ENCODE measurements at regions not wholly inside any gene's neighbourhood (a gene's known extent, or its start where the extent isn't known, plus 50 kb on each side); places are given as distances from the start of the nearest gene placed in this dataset.
A peak's percentile ranks its signal among the peaks of the same experiment; 100 is the strongest.

DNA sequence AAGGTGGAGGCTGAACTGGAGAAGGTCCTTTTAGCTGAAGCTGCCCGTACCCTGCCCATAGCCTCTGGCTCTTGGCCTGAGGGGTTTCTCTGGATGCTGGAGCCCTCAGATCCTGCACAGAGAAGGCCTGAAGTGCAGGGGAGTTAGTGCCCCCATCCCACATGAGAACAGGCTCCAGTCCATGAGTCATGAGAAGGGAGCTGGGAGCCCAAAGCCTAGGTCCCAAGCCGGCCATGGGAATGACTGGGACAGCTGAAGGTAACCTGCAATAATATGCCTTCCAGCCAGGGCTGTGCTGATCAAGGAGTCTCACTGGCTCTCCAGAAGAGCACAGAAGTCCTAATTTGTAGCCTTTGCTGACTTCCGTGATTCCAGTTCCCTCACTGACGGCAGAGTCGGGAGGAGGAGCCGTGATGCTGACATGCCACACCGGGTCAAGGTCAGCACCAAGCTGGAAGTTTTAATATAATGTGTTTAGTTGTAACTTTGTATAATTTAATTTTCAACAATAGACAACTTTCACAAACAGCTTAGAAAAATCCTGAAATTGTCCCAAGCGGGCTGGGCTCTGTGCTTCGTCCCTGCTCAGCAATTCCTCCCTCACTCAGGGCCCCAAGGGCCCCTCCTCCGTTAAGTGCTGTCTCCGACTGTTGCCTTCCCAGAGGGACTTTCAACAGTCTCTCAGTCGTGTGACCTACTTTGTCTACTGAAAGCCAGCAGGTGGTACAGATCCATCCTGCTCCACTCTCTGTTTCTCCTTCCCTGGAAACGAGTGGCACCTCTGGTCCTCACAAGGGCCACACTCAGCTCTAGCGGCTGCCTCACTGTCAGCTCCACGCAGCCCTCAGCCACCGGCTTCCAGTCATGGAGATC, 387.8 kb downstream of the GADD45G start:
- Histone ChIP-seq H3K23ac (ENCODE audit: low read length in 2 of 2) (no peak overlapping the region), H3K9me3 (ENCODE audit: control insufficient read depth, low read length) (no peaks in the 10 kb centered on the region), H2BK5ac (ENCODE audit: low read depth, low read length, poor library complexity, severe bottlenecking) (no peak overlapping the region), H3K27ac (ENCODE audit: low read length, poor library complexity, severe bottlenecking) (no peak overlapping the region), H2AK5ac (ENCODE audit: low read length, severe bottlenecking) (no peak overlapping the region), H3K14ac (ENCODE audit: low read length in 2 of 2) (no peak overlapping the region), H3K4me2 (ENCODE audit: low read length, poor library complexity, severe bottlenecking) (no peak overlapping the region), H3K79me1 (replicated peaks; ENCODE audit: low read length, poor library complexity, severe bottlenecking) (no peaks in the 10 kb centered on the region), H3K4me1 (ENCODE audit: control insufficient read depth, insufficient read depth, low read depth, low read length) (peaks cover 15% of the 10 kb centered on the region), H2BK15ac (ENCODE audit: low read depth, poor library complexity, severe bottlenecking) (no peak overlapping the region), H3K27me3 (ENCODE audit: control insufficient read depth in 1 of 2, insufficient read depth in 1 of 2, low read length in 2 of 2) (peaks cover 5 to 6% of the 10 kb centered on the region in 2 experiments), H3K18ac (ENCODE audit: low read depth in 1 of 2, low read length in 2 of 2) (peak overlapping the region in 1 of 2 experiments; percentile 6), H2BK120ac (ENCODE audit: low read depth, low read length) (no peak overlapping the region), H2AFZ (ENCODE audit: low read depth, low read length) (no peak overlapping the region), H3K36me3 (ENCODE audit: control insufficient read depth in 1 of 2, insufficient read depth in 2 of 2, low read depth in 1 of 2, low read length in 2 of 2) (no peaks in the 10 kb centered on the region), H4K91ac (ENCODE audit: low read length) (no peak overlapping the region), H2BK12ac (ENCODE audit: low read length in 2 of 2) (peak overlapping the region in 1 of 2 experiments; percentile 29), H4K8ac (ENCODE audit: low read length) (no peak overlapping the region), H3K9ac (ENCODE audit: low read length) (no peak overlapping the region), H3K4ac (ENCODE audit: low read depth in 1 of 2, low read length in 2 of 2) (no peak overlapping the region), H3K4me3 (ENCODE audit: insufficient read depth in 1 of 2, low read depth in 1 of 2, low read length in 2 of 2) (no peak overlapping the region)
- WGBS: 74% methylated on average over 12 of the region's 16 CpGs
- no peak for DNase-seq

DNA sequence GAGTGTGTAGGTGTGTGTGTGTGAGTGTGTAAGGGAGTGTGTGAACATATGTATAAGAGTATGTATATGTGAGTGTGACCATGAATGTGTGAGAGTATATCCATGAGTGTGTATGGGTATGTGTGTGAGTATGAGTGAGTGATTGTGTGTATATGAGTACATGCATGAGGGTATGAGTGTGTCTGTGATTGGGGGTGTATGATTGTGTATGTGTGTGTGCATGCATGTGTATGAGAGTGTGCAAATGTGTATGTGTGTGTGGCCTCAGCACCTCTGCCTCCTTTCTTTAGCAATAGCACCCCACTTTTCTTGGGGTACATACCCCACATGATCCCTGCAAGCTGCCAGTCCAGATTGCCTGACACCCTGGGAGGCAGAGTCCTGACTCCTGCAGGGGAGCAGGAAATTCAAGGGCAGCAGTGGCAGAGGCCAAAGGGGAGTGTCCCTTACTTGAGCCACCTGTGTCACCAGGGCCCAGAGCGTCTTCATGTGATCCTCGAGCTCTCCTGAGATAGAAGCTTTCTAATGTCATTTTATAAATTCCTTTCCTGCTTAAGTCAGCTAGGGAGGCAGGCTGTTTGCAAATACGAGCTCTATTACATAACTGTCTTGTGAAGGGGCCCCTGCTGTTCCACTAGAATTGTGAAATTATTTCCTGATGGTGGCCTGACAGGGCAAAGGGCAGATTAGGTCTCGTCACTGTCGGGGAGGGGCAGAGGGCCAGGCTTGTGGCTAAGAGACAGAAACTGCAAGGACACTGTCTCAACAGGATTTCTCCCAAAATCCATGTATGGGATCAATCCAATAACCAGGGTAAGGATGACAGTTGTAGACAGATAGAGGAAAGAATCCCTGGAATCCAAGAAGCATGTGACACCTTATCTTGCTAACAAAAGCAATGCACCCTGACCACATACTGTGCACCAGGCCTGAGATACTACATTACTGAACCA, 389.1 kb downstream of the GADD45G start:
- Histone ChIP-seq H3K27ac (ENCODE audit: low read length, poor library complexity, severe bottlenecking) (no peak overlapping the region), H2BK15ac (ENCODE audit: low read depth, poor library complexity, severe bottlenecking) (no peak overlapping the region), H2BK12ac (ENCODE audit: low read length in 2 of 2) (peak overlapping the region; percentile 30 to 38), H3K4me2 (ENCODE audit: low read length, poor library complexity, severe bottlenecking) (peak overlapping the region; percentile 27), H3K4ac (ENCODE audit: low read depth in 1 of 2, low read length in 2 of 2) (no peak overlapping the region), H2BK5ac (ENCODE audit: low read depth, low read length, poor library complexity, severe bottlenecking) (no peak overlapping the region), H3K27me3 (ENCODE audit: control insufficient read depth in 1 of 2, insufficient read depth in 1 of 2, low read length in 2 of 2) (peaks cover 0 to 6% of the 10 kb centered on the region in 2 experiments), H2AFZ (ENCODE audit: low read depth, low read length) (no peak overlapping the region), H3K4me1 (ENCODE audit: control insufficient read depth, insufficient read depth, low read depth, low read length) (peaks cover 13% of the 10 kb centered on the region), H4K91ac (ENCODE audit: low read length) (peak overlapping the region; percentile 74), H3K14ac (ENCODE audit: low read length in 2 of 2) (peak overlapping the region in 1 of 2 experiments; percentile 19), H2AK5ac (ENCODE audit: low read length, severe bottlenecking) (no peak overlapping the region), H3K36me3 (ENCODE audit: control insufficient read depth in 1 of 2, insufficient read depth in 2 of 2, low read depth in 1 of 2, low read length in 2 of 2) (no peaks in the 10 kb centered on the region), H3K79me1 (replicated peaks; ENCODE audit: low read length, poor library complexity, severe bottlenecking) (no peaks in the 10 kb centered on the region), H3K9me3 (ENCODE audit: control insufficient read depth, low read length) (no peaks in the 10 kb centered on the region), H3K18ac (ENCODE audit: low read depth in 1 of 2, low read length in 2 of 2) (peak overlapping the region; percentile 80 to 81), H4K8ac (ENCODE audit: low read length) (peak overlapping the region; percentile 61), H3K4me3 (ENCODE audit: insufficient read depth in 1 of 2, low read depth in 1 of 2, low read length in 2 of 2) (no peak overlapping the region), H2BK120ac (ENCODE audit: low read depth, low read length) (no peak overlapping the region), H3K9ac (ENCODE audit: low read length) (no peak overlapping the region), H3K23ac (ENCODE audit: low read length in 2 of 2) (peak overlapping the region in 1 of 2 experiments; percentile 40)
- DNase-seq: peak; percentile 52
- WGBS: 7% methylated on average over 3 of the region's 5 CpGs

DNA sequence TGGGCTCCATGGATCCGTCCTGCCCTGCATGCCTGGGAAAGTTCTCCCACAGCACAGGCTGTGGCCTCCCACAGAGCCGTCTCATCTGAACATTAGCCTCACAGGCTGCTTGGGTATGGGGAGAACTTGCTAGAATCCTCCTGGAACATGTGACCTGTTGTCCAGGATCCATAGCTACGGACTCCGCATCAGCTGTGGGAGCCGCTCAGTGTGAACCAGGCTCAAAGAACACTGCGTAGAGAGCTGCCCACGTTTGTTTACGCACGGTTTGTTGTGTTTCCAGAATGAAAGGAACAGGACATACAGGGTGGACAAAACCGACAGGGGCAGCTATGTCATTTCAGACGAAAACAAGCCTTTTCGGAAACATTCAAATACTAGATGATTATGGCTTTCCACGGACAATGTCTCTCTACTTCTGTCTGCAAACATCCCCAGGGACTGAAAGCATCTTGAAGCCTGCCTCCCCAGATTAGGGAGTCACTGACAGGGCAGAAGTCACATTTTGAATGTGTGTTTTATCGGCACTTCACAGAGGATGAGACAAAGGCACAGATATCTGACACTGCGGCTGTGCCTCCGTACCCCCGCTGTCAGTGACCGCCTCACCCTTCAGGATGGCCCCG, 390.3 kb downstream of the GADD45G start:
- Histone ChIP-seq H3K27ac (ENCODE audit: low read length, poor library complexity, severe bottlenecking) (no peak overlapping the region), H4K8ac (ENCODE audit: low read length) (peak overlapping the region; percentile 29), H3K4ac (ENCODE audit: low read depth in 1 of 2, low read length in 2 of 2) (peak overlapping the region in 1 of 2 experiments; percentile 2), H3K18ac (ENCODE audit: low read depth in 1 of 2, low read length in 2 of 2) (peak overlapping the region; percentile 28 to 66), H3K27me3 (ENCODE audit: control insufficient read depth in 1 of 2, insufficient read depth in 1 of 2, low read length in 2 of 2) (peaks cover 0 to 6% of the 10 kb centered on the region in 2 experiments), H2BK120ac (ENCODE audit: low read depth, low read length) (no peak overlapping the region), H3K9me3 (ENCODE audit: control insufficient read depth, low read length) (no peaks in the 10 kb centered on the region), H3K4me1 (ENCODE audit: control insufficient read depth, insufficient read depth, low read depth, low read length) (peaks cover 23% of the 10 kb centered on the region), H2BK15ac (ENCODE audit: low read depth, poor library complexity, severe bottlenecking) (no peak overlapping the region), H3K9ac (ENCODE audit: low read length) (no peak overlapping the region), H4K91ac (ENCODE audit: low read length) (peak overlapping the region; percentile 32), H3K23ac (ENCODE audit: low read length in 2 of 2) (no peak overlapping the region), H3K14ac (ENCODE audit: low read length in 2 of 2) (peak overlapping the region in 1 of 2 experiments; percentile 44), H2AK5ac (ENCODE audit: low read length, severe bottlenecking) (peak overlapping the region; percentile 23), H3K4me2 (ENCODE audit: low read length, poor library complexity, severe bottlenecking) (no peak overlapping the region), H3K4me3 (ENCODE audit: insufficient read depth in 1 of 2, low read depth in 1 of 2, low read length in 2 of 2) (no peak overlapping the region), H2BK5ac (ENCODE audit: low read depth, low read length, poor library complexity, severe bottlenecking) (no peak overlapping the region), H3K79me1 (replicated peaks; ENCODE audit: low read length, poor library complexity, severe bottlenecking) (no peaks in the 10 kb centered on the region), H2BK12ac (ENCODE audit: low read length in 2 of 2) (peak overlapping the region; percentile 29 to 59), H2AFZ (ENCODE audit: low read depth, low read length) (peak overlapping the region; percentile 42), H3K36me3 (ENCODE audit: control insufficient read depth in 1 of 2, insufficient read depth in 2 of 2, low read depth in 1 of 2, low read length in 2 of 2) (no peaks in the 10 kb centered on the region)
- DNase-seq: no peak
- WGBS: 72% methylated on average over 19 of the region's 19 CpGs
